GM13977 (cell line): ENCODE measurements at regions not wholly inside any gene's neighbourhood (a gene's known extent, or its start where the extent isn't known, plus 50 kb on each side); places are given as distances from the start of the nearest gene placed in this dataset.

Source experiments
- DNase-seq: peaks from one replicate; pipeline ENCODE4 v3.0.0; 2012; ENCODE audit warnings: low spot score
- CTCF ChIP-seq: IDR thresholded peaks from 2 replicates; pipeline ENCODE4 v1.5.1; 2012; ENCODE audit warnings: mild to moderate bottlenecking, control low read depth; ENCODE audit not compliant: insufficient read depth; ENCODE audit errors: extremely low read depth, missing control alignments
- in situ Hi-C: fragments of 300-500 bp; cut with MboI; formaldehyde crosslinking; loops from one replicate; pipeline ENCODE4 v1.12.0; 2022; ENCODE audit warnings: low sequenced_read_pairs, low pct_unique_long_range_greater_than_20kb, mixed read lengths, inconsistent platforms; ENCODE audit not compliant: unreplicated experiment

GRCh38 chr15:72840114-72840513 is 56.6 kb upstream of the ADPGK start:
- DNase-seq = no peak
- no peak for TF ChIP-seq CTCF
- in situ Hi-C loops = no loop called here

- no peak for DNase-seq
- no peak for TF ChIP-seq CTCF
- in situ Hi-C loops = no loop called here
Measured at GRCh38 chr15:72838311-72838731, 54.8 kb upstream of the ADPGK start.

DNA sequence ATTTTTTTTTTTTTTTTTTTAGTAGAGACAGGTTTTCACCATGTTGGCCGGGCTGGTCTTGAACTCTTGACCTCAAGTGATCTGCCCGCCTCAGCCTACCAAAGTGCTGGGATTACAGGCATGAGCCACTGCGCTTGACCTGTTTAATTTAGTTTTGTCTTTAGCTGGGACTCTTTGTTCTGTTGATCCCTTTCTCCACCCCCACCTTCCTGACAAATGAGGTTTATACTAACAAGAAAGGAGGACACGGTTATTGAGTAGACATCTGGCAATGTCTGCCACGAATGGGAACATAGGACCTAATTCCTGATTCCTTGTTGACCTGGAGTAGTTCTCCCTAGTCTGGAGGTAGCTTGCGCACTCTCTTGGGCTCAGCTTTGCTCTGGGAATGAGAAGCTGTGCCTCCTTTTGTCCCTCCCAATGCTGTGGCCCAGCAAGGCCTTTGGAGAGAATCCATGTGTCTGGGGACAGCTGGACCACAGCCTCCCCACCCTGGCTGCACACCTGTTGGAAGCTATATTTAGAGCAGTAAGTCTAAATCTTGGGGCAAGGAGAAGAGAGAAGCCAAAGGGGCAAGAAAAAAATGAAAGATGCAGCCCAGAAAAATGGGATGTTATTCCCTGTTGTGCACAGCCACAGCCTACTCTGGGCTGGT is 53.2 kb upstream of the ADPGK start:
- in situ Hi-C loops = no loop called here
- no peak for DNase-seq
- TF ChIP-seq CTCF = no peak

DNA sequence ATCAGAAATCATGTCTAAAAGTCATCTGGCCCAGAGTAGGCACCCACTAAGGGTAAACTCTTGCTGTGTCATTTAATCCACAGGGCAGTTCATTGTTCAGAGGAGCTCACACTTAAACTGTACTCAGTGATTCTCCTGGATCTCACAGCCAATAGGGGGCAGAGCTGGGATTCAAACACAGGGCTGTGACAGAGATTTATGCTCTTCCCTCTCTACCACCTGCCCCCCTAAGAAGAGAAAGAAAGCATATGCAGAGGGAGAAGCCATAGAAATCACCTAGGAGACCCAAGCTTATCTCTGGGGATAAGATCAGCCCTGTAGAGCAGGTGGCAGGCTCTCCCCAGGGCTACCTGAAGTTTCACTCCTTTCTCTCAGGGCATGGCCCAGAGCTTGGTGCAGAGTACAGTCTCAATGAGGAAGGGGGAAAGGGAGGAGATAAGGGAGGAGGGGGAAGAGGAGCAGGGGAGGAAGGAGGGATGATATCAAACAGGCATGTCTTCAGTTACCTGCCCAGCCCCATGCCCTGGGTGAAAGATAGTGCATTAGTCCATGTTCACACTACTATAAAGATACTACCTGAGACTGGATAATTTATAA is 51.8 kb upstream of the ADPGK start:
- DNase-seq = no peak
- in situ Hi-C loops = no loop called here
- TF ChIP-seq CTCF = peak; percentile 33

DNA sequence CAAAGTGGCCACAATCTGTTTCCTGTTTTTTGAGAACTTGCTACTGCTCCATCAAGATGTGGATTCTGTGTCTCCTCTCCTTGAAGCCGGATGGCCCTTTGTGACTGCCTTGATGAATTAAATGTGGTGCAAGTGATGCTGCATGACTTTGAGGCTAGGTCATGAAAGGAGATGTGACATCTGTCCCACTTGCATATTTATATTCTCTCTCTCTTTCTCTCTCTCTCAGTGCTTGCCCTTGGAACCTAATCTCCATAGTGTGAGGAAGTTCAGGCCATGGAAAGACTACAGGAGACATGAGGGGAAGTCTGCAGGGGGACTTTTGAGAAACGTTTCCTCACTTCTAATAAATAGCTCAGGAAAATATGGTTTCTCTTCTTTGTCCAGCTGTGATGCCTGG is 50.0 kb upstream of the ADPGK start:
- in situ Hi-C loops = no loop called here
- DNase-seq = no peak
- TF ChIP-seq CTCF = no peak
